GM13976 (cell line): ENCODE measurements at regions not wholly inside any gene's neighbourhood (a gene's known extent, or its start where the extent isn't known, plus 50 kb on each side); places are given as distances from the start of the nearest gene placed in this dataset.

Experiments used
- DNase-seq: peaks from one replicate; pipeline ENCODE4 v3.0.0; 2012; ENCODE audit warnings: low spot score
- in situ Hi-C: fragments of 300-500 bp; cut with MboI; formaldehyde crosslinking; loops from one replicate; pipeline ENCODE4 v1.12.0; 2022; ENCODE audit warnings: low sequenced_read_pairs, mixed read lengths, inconsistent platforms; ENCODE audit not compliant: unreplicated experiment
- TF ChIP-seq, protein P1 (sequence below): IDR thresholded peaks from 2 replicates; pipeline ENCODE4 v1.5.1; 2012; ENCODE audit warnings: borderline replicate concordance, mild to moderate bottlenecking; ENCODE audit not compliant: insufficient read depth; ENCODE audit errors: extremely low read depth, missing control alignments, control extremely low read depth

DNA sequence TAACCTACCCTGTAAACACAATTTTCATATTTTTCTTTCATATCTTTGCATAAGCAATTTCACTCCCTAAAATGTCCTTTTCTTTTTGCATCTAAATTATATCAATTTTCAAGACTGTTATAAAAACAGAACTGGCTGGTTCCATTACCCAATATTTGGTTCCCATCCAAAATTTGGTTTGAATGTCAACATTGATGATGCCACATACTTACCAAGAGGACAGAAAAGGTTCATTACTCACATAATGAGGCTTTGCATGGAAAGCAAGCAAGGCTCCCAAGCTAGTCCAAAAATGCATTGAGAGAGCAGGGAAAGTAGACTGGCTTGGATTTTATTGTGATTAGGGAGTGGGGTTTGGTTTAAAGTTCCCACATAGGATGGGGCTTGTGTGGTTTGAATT is 144.4 kb upstream of the AKIRIN2 start:
- in situ Hi-C loops = no loop called here
- TF ChIP-seq, protein P1, sequence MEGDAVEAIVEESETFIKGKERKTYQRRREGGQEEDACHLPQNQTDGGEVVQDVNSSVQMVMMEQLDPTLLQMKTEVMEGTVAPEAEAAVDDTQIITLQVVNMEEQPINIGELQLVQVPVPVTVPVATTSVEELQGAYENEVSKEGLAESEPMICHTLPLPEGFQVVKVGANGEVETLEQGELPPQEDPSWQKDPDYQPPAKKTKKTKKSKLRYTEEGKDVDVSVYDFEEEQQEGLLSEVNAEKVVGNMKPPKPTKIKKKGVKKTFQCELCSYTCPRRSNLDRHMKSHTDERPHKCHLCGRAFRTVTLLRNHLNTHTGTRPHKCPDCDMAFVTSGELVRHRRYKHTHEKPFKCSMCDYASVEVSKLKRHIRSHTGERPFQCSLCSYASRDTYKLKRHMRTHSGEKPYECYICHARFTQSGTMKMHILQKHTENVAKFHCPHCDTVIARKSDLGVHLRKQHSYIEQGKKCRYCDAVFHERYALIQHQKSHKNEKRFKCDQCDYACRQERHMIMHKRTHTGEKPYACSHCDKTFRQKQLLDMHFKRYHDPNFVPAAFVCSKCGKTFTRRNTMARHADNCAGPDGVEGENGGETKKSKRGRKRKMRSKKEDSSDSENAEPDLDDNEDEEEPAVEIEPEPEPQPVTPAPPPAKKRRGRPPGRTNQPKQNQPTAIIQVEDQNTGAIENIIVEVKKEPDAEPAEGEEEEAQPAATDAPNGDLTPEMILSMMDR = no peak
- no peak for DNase-seq

DNA sequence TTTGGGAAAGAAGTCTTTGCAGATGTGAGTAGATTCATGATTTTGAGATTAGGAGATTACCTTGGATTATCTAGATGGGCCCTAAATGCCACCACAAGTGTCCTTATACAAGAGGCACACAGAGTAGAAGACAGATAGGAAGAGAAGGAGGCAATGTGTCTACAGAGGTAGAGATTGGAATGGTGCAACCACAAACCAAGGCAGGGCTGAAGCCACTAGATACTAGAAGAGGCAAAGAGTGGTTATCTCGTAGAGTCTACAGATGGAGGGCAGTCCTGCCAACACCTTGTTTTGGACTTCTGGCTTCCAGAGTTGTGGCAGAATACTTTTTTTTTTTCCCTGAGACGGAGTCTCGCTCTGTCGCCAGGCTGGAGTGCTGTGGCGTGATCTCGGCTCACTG is 138.3 kb upstream of the AKIRIN2 start:
- TF ChIP-seq, protein P1 = no peak
- DNase-seq = no peak
- in situ Hi-C loops = no loop called here

DNA sequence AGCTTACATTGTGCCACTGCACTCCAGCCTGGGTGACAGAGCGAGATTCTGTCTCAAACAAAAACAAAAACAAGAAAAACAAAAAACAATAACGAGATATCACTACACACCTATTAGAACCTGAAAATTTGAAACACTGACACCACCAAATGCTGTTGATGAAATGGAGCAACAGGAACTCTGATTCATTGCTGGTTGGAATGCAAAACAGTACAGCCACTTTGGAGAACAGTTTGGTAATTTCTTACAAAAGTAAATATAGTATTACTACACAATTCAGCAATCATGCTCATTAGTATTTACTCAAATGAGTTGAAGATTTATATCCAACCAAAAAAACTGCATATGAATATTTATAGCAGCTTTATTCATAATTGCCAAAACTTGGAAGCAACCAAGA is 135.8 kb upstream of the AKIRIN2 start:
- in situ Hi-C loops = loop anchor here (10.0 kb wide), 1 partner anchor 397 kb away; no protein-coding TSS in a partner anchor
- DNase-seq = no peak
- TF ChIP-seq, protein P1 = no peak

DNA sequence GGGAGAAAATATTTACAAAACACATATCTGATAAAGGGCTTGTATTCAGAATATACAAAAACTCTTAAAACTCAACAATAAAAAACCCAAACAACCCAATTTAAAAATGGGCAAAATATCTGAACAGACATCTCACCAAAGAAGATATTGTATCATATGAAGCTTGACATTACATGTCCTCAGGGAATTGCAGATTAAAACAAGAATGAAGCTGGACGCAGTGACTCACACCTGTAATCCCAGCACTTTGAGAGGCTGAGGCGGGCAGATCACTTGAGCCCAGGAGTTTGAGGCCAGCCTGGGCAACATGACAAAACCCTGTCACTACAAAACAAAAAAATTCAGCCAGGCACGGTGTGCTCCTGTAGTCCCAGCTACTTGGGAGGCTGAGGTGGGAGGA is 135.4 kb upstream of the AKIRIN2 start:
- no peak for DNase-seq
- TF ChIP-seq, protein P1 = no peak
- in situ Hi-C loops = loop anchor here (10.0 kb wide), 1 partner anchor 397 kb away; no protein-coding TSS in a partner anchor

DNA sequence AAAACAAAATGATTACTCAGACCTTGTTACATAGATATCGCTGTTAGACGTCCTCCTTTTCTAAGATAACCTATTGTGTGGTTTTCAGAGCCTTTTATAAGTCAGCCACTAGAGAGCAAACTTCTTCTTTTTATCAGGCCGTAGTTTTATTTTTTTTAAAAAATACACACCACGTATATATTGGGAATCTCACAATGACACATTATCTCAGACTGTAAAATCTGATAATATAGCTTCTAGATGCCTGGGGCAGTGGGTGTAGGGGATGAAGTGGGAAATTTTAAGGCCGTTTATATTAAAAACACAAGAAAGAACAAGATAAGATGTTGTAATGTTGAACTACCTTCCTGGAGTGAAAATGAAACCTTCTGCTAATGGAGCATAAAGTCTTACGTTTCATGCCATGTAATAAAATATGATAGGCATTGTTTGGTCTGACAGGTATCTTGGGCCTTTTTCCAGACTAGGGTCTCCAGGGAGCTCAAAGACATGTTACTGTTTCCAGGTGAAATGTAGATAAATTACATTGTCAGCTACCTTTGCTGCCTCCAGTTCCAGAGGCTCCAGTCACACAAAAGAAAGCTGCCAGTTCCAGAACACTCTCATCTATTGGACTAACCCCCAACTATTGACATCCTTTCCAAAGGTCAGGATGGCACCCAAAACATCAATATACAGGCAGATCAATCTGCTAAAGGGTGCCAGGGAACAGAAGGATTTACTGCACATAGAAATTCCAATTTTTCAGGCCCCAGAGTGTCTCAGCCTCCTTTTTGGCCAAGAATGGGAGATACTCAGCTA is 130.2 kb upstream of the AKIRIN2 start:
- peak; percentile 49 for DNase-seq
- TF ChIP-seq, protein P1 = peak; percentile 33
- in situ Hi-C loops = loop anchor here (10.0 kb wide), 1 partner anchor 403 kb away; no protein-coding TSS in a partner anchor

DNA sequence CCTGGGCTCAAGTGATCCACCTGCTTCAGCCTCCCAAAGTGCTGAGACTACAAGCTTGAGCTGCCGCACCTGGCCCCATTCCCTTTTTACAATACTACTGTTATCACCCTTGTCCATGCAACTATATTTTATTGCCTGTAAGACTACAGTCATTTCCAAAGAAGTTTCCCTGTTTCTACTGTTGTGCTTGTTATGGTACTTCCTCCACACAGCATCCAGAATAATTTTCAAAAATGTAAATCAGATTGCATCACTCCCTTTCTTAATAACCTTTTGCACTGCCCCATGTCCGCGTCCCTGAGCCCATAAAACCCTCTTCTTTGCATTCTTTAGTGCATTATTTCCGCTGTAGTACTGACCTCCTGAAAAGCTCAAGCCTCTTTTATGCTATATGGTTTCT is 128.9 kb upstream of the AKIRIN2 start:
- TF ChIP-seq, protein P1 = no peak
- in situ Hi-C loops = loop anchor here (10.0 kb wide), 1 partner anchor 404 kb away; no protein-coding TSS in a partner anchor
- no peak for DNase-seq
